Urinary bladder (tissue), 3 donors: ENCODE measurements at regions not wholly inside any gene's neighbourhood (a gene's known extent, or its start where the extent isn't known, plus 50 kb on each side); places are given as distances from the start of the nearest gene placed in this dataset.

Experiments
- DNase-seq: peaks from one replicate; pipeline ENCODE4 v3.0.0-alpha.2; 2015; ENCODE audit errors: extremely low spot score
- H3K27ac ChIP-seq: one replicate; pipeline ENCODE4 v1.5.1; 2013; ENCODE audit warnings: low read depth, mild to moderate bottlenecking, moderate library complexity
- H3K36me3 ChIP-seq: one replicate; pipeline ENCODE4 v1.6.1; 2013; ENCODE audit warnings: mild to moderate bottlenecking, moderate library complexity; ENCODE audit not compliant: insufficient read depth
- H3K4me1 ChIP-seq: one replicate; pipeline ENCODE4 v1.6.1; 2013; ENCODE audit warnings: mild to moderate bottlenecking, moderate library complexity; ENCODE audit not compliant: insufficient read depth
- H3K4me3 ChIP-seq: one replicate; pipeline ENCODE4 v1.5.1; 2013; ENCODE audit warnings: low read depth, low read length
- whole genome bisulfite sequencing: extraction: QIAGEN DNeasy Blood & Tissue Kit; methylation state at CpG from one replicate; pipeline ENCODE4 v1.1.7; 2013; 5-methylcytosine and 5-hydroxymethylcytosine counted together
- donor health status: healthy with polysubstance abuse.
- donor health status: healthy.

- H3K36me3 ChIP-seq = no peaks in the 10 kb centered on the region
- DNase-seq = peak; percentile 65
- no peak overlapping the region for H3K4me3 ChIP-seq
- WGBS = 18% methylated on average over 7 of the region's 7 CpGs
- H3K27ac ChIP-seq = no peak overlapping the region
- no peaks in the 10 kb centered on the region for H3K4me1 ChIP-seq
Measured at GRCh38 chr4:153083447-153083947, 120.7 kb upstream of the TRIM2 start.

GRCh38 chr4:153084224-153084979, 119.8 kb upstream of the TRIM2 start:
- Histone ChIP-seq H3K36me3 (no peaks in the 10 kb centered on the region), H3K27ac (no peak overlapping the region), H3K4me1 (no peaks in the 10 kb centered on the region), H3K4me3 (no peak overlapping the region)
- DNase-seq = no peak
- WGBS = 86% methylated on average over 15 of the region's 15 CpGs

GRCh38 chr4:153084980-153085630, 119.1 kb upstream of the TRIM2 start:
- no peak overlapping the region for H3K4me3 ChIP-seq
- DNase-seq = no peak

GRCh38 chr4:153087671-153088194, 116.5 kb upstream of the TRIM2 start:
- Histone ChIP-seq H3K36me3 (no peaks in the 10 kb centered on the region), H3K4me3 (no peak overlapping the region), H3K27ac (no peak overlapping the region), H3K4me1 (no peaks in the 10 kb centered on the region)
- 91% methylated on average over 7 of the region's 7 CpGs for WGBS
- no peak for DNase-seq

More at GRCh38 chr4:153084980-153085630, 119.1 kb upstream of the TRIM2 start:
- WGBS = 12% methylated on average over 11 of the region's 11 CpGs
- H3K4me1 ChIP-seq = no peaks in the 10 kb centered on the region
- H3K27ac ChIP-seq = no peak overlapping the region
- H3K36me3 ChIP-seq = no peaks in the 10 kb centered on the region

- no peaks in the 10 kb centered on the region for H3K36me3 ChIP-seq
- no peak overlapping the region for H3K27ac ChIP-seq
- H3K4me3 ChIP-seq = no peak overlapping the region
- WGBS = 81% methylated on average over 7 of the region's 7 CpGs
- DNase-seq = no peak
- no peaks in the 10 kb centered on the region for H3K4me1 ChIP-seq
Measured at GRCh38 chr4:153089742-153090141, 114.5 kb upstream of the TRIM2 start.

- Histone ChIP-seq H3K36me3 (no peaks in the 10 kb centered on the region), H3K4me1 (no peaks in the 10 kb centered on the region), H3K4me3 (no peak overlapping the region), H3K27ac (no peak overlapping the region)
- DNase-seq = no peak
- WGBS = 83% methylated on average over 2 of the region's 2 CpGs
Measured at GRCh38 chr4:153090181-153090580, 114.1 kb upstream of the TRIM2 start.

- Histone ChIP-seq H3K36me3 (no peaks in the 10 kb centered on the region), H3K4me1 (no peaks in the 10 kb centered on the region), H3K4me3 (no peak overlapping the region), H3K27ac (no peak overlapping the region)
- 93% methylated on average over 6 of the region's 6 CpGs for WGBS
- no peak for DNase-seq
Measured at GRCh38 chr4:153090670-153091385, 113.4 kb upstream of the TRIM2 start.

GRCh38 chr4:153093396-153093795, 110.8 kb upstream of the TRIM2 start:
- no peaks in the 10 kb centered on the region for H3K36me3 ChIP-seq
- no peaks in the 10 kb centered on the region for H3K4me1 ChIP-seq
- no peak for DNase-seq
- H3K27ac ChIP-seq = no peak overlapping the region
- no peak overlapping the region for H3K4me3 ChIP-seq
- WGBS = 72% methylated on average over 1 of the region's 1 CpG

GRCh38 chr4:153093802-153094201, 110.4 kb upstream of the TRIM2 start:
- no peaks in the 10 kb centered on the region for H3K36me3 ChIP-seq
- H3K4me3 ChIP-seq = no peak overlapping the region
- H3K4me1 ChIP-seq = no peaks in the 10 kb centered on the region
- WGBS = 50% methylated on average over 4 of the region's 4 CpGs
- no peak for DNase-seq
- no peak overlapping the region for H3K27ac ChIP-seq

GRCh38 chr4:153094435-153094834, 109.8 kb upstream of the TRIM2 start:
- H3K27ac ChIP-seq = no peak overlapping the region
- 87% methylated on average over 3 of the region's 3 CpGs for WGBS
- no peak overlapping the region for H3K4me3 ChIP-seq
- no peak for DNase-seq
- no peaks in the 10 kb centered on the region for H3K36me3 ChIP-seq
- no peaks in the 10 kb centered on the region for H3K4me1 ChIP-seq

- WGBS = 89% methylated on average over 14 of the region's 14 CpGs
Measured at GRCh38 chr4:153095448-153096204, 108.6 kb upstream of the TRIM2 start.

GRCh38 chr4:153096344-153096743, 107.9 kb upstream of the TRIM2 start:
- WGBS = 92% methylated on average over 3 of the region's 3 CpGs
- H3K36me3 ChIP-seq = no peaks in the 10 kb centered on the region
- no peaks in the 10 kb centered on the region for H3K4me1 ChIP-seq
- DNase-seq = no peak
- H3K4me3 ChIP-seq = no peak overlapping the region
- no peak overlapping the region for H3K27ac ChIP-seq

More at GRCh38 chr4:153095448-153096204, 108.6 kb upstream of the TRIM2 start:
- no peak overlapping the region for H3K4me3 ChIP-seq
- no peak for DNase-seq
- no peaks in the 10 kb centered on the region for H3K4me1 ChIP-seq
- no peaks in the 10 kb centered on the region for H3K36me3 ChIP-seq
- H3K27ac ChIP-seq = no peak overlapping the region

GRCh38 chr4:153098427-153098826, 105.8 kb upstream of the TRIM2 start:
- H3K4me3 ChIP-seq = no peak overlapping the region
- WGBS = 69% methylated on average over 3 of the region's 3 CpGs
- no peaks in the 10 kb centered on the region for H3K4me1 ChIP-seq
- no peaks in the 10 kb centered on the region for H3K36me3 ChIP-seq
- no peak overlapping the region for H3K27ac ChIP-seq
- DNase-seq = no peak
